WERI-Rb-1 (cell line): ENCODE measurements at regions not wholly inside any gene's neighbourhood (a gene's known extent, or its start where the extent isn't known, plus 50 kb on each side); places are given as distances from the start of the nearest gene placed in this dataset.
"Not testable (repeated sequence)": the region's sequence is repeated elsewhere in the genome, so short reads cannot be mapped to it uniquely, and the experiment has no call there.

ENCODE experiments used
- DNase-seq: peaks from one replicate; pipeline ENCODE4 v3.0.0-alpha.2; 2020
- H3K27ac ChIP-seq: fragments of 250-450 bp; sonication (Bioruptor Pico); 2 replicates; pipeline ENCODE4 v1.5.1; 2020; ENCODE audit warnings: mild to moderate bottlenecking, moderate library complexity
- H3K27me3 ChIP-seq: fragments of 250-450 bp; sonication (Bioruptor Pico); 2 replicates; pipeline ENCODE4 v1.5.1; 2021; ENCODE audit warnings: mild to moderate bottlenecking, low read depth, moderate library complexity; ENCODE audit not compliant: insufficient read depth, severe bottlenecking
- H3K36me3 ChIP-seq: fragments of 250-450 bp; sonication (Bioruptor Pico); 2 replicates; pipeline ENCODE4 v1.5.1; 2020; ENCODE audit warnings: mild to moderate bottlenecking, moderate library complexity
- H3K4me3 ChIP-seq: 2 replicates; pipeline ENCODE4 v1.5.1; 2011; ENCODE audit warnings: low read depth, mild to moderate bottlenecking, control low read depth, low read length
- H3K9me3 ChIP-seq: fragments of 250-450 bp; sonication (Bioruptor Pico); 2 replicates; pipeline ENCODE4 v1.5.1; 2021; ENCODE audit warnings: mild to moderate bottlenecking, moderate library complexity; ENCODE audit not compliant: severe bottlenecking
- TF ChIP-seq, protein P1 (sequence below): IDR thresholded peaks from 2 replicates; pipeline ENCODE4 v1.5.1; 2011; ENCODE audit warnings: low read depth, mild to moderate bottlenecking, control low read depth, inconsistent platforms, low read length

DNA sequence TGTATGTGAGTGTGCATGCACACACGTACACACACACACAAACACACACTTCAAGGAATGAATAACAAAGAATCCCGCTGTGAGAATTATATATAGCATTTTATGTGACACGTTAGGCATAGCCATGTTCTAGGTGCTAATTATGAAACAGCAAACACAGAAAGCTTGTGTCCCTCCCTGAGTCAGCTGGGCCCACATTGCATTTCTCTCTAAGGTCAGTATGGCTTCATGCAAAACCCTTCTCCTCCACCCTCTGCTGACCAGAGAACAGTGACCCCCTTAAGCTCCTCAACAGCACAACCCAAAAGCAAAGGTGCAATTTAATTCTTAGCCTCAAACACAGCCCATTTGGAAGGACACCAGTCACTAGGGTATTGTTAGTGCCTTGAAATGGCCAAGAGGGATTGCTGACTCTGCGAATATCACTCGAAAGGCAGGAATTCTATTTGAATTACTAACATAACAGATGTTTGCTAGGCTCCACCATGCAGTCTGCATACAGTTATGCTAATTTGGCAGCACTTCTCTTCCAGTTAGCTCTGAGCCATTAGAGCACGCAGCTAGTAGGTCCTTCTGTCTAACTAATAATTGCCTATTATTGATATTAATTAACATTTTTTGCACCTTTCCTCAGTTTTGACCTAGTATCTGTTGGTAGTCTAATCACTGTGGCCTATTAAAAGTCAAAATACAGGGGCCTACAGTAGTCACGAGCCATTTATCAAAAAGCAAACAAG lies 149.0 kb downstream of the LNPK start:
- no peak for DNase-seq
- Histone ChIP-seq H3K9me3 (no peaks in the 10 kb centered on the region), H3K36me3 (no peaks in the 10 kb centered on the region), H3K27me3 (peaks cover 50% of the 10 kb centered on the region), H3K27ac (no peak overlapping the region), H3K4me3 (no peak overlapping the region)
- TF ChIP-seq, protein P1, sequence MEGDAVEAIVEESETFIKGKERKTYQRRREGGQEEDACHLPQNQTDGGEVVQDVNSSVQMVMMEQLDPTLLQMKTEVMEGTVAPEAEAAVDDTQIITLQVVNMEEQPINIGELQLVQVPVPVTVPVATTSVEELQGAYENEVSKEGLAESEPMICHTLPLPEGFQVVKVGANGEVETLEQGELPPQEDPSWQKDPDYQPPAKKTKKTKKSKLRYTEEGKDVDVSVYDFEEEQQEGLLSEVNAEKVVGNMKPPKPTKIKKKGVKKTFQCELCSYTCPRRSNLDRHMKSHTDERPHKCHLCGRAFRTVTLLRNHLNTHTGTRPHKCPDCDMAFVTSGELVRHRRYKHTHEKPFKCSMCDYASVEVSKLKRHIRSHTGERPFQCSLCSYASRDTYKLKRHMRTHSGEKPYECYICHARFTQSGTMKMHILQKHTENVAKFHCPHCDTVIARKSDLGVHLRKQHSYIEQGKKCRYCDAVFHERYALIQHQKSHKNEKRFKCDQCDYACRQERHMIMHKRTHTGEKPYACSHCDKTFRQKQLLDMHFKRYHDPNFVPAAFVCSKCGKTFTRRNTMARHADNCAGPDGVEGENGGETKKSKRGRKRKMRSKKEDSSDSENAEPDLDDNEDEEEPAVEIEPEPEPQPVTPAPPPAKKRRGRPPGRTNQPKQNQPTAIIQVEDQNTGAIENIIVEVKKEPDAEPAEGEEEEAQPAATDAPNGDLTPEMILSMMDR, result no peak

DNA sequence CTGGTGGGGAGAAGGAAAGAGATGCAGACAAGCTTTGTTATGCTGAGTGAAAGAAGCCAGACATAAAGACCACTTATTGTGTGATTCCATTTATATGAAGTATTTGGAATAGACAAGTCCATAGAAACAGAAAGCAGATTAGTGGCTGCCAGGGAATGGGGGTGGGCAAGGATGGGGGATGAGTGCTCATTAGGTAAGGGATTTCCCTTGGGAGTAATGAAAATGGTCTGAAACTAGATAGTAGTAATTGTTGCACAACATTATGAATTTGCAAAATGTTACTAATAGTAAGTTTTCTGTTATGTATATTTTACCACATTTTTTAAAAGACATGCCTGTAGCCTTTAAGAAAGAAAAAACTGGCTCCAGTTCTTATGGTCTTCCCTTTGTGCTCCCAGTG lies 154.9 kb downstream of the LNPK start:
- peaks cover 42% of the 10 kb centered on the region for H3K27me3 ChIP-seq
- TF ChIP-seq, protein P1, result no peak
- no peak overlapping the region for H3K4me3 ChIP-seq
- no peaks in the 10 kb centered on the region for H3K36me3 ChIP-seq
- no peak for DNase-seq
- no peaks in the 10 kb centered on the region for H3K9me3 ChIP-seq
- no peak overlapping the region for H3K27ac ChIP-seq

DNA sequence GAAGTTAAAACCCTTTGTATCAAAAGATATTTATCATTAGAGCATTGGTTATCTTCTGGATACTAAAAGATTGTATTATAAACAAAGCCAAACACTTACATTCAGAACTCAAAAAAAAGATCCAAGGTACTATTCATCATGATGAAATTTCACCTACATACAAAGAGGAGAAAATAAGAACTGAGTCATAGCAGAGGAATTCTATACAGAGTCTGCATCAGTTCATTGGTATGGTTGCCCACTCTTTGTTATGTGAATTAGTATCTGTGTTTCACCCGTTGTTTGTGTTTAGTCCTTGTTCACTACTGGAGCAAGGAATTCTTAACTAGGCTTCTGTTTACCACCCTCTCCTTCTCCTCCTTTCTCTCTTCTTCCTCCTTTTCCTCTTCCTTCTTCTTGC lies 157.9 kb downstream of the LNPK start:
- no peaks in the 10 kb centered on the region for H3K9me3 ChIP-seq
- H3K36me3 ChIP-seq, result no peaks in the 10 kb centered on the region
- DNase-seq, result no peak
- H3K27ac ChIP-seq, result no peak overlapping the region
- H3K4me3 ChIP-seq, result no peak overlapping the region
- TF ChIP-seq, protein P1, result no peak
- peaks cover 35% of the 10 kb centered on the region for H3K27me3 ChIP-seq

DNA sequence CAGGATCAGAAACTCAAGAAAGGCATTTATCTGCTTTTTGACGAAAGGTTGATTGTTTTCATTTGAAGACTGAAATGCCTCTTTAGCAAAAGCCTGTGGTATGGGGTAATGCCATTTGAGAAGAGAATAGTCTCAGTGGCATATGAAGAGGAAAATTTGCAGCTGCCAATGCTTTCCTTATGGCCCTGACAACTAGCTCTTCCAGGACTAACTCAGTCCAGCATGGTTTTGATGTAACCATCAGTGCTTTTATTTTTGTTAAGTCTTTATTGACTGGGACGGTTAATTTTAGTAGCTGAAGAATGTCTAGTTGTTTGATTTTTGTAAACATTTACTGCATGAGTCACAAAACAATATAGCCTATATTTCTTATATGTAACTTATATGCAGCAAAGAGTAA lies 158.4 kb downstream of the LNPK start:
- Histone ChIP-seq H3K9me3 (no peaks in the 10 kb centered on the region), H3K36me3 (no peaks in the 10 kb centered on the region), H3K27me3 (peaks cover 36% of the 10 kb centered on the region), H3K4me3 (no peak overlapping the region), H3K27ac (no peak overlapping the region)
- DNase-seq, result no peak
- TF ChIP-seq, protein P1, result no peak

DNA sequence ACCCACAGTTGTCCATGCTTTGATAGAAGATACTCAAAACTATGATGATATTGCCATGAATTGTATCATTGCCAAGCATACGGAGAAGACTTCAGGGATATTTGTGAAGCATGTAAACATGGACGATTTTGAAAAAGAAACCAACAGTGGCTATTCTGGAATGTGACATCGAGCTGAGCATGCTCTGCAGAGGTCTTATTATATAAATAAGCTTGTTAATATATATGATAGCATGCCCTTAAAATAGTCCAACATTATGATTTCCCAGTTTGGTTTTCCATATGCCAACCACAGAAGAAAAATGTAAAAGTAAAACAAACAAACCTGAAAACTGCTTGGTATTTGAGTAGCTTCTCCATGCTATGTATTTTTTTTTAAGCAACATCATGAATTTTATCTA lies 159.1 kb downstream of the LNPK start:
- H3K27me3 ChIP-seq, result peaks cover 33% of the 10 kb centered on the region
- H3K4me3 ChIP-seq, result no peak overlapping the region
- TF ChIP-seq, protein P1, result no peak
- no peaks in the 10 kb centered on the region for H3K36me3 ChIP-seq
- no peaks in the 10 kb centered on the region for H3K9me3 ChIP-seq
- no peak for DNase-seq
- no peak overlapping the region for H3K27ac ChIP-seq

DNA sequence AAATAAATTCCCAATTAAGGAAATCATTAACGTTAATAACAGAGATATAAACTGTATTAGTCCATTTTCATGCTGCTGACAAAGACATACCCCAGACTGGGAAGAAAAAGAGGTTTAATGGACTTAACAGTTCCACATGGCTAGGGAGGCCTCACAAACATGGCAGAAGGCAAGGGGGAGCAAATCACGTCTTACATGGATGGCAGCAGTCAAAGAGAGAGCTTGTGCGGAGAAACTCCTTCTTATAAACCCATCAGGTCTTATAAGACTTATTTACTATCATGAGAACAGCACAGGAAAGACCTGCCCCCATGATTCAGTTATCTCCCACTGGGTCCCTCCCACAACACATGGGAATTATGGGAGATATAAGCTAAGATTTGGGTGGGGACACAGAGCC lies 161.3 kb downstream of the LNPK start:
- peaks cover 38% of the 10 kb centered on the region for H3K27me3 ChIP-seq
- H3K4me3 ChIP-seq, H3K9me3 ChIP-seq, DNase-seq, H3K36me3 ChIP-seq, H3K27ac ChIP-seq: not testable (repeated sequence)
